ENCODE measurements at regions not wholly inside any gene's neighbourhood (a gene's known extent, or its start where the extent isn't known, plus 50 kb on each side); places are given as distances from the start of the nearest gene placed in this dataset.

DNA sequence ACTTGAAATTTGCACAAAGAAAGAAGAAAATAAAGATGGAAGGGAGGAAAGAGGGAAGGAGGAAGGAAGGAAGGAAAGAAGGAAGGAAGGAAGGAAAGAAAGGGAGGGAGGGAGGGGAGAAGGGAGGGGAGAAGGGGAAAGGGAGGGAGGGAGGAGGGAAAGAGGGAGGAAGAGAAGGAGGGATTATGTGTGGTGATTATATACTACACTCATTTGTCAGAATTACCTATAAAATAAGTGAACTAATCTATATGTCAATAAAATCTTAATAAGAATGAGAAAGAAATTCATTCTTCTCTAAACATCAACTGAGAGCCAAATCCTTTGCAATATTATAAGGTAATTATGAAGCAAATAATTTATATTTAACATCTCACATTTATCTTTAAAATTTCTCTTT is 77.9 kb upstream of the TFAP2D start:
- no peak for DNase-seq (ENCODE audit: low spot score)

DNA sequence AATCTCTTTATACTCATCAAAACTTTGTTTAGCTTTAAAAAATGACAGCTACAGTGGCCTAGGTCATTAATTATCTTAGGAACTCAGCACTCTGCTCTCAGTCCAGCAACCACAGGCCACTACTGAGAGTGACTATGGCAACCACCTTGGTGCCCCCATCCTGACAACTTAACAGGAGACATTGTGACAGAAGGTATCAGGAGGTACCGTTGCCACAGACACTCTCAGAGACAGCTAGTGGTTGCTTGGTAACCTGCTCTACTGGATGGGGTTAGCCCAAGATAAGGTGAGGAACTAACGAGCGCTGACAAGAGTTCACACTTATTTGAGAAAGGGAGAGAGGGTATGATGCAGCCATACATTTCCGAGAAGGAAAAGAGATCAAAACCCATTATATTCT is 76.1 kb upstream of the TFAP2D start:
- DNase-seq (ENCODE audit: low spot score), result no peak

DNA sequence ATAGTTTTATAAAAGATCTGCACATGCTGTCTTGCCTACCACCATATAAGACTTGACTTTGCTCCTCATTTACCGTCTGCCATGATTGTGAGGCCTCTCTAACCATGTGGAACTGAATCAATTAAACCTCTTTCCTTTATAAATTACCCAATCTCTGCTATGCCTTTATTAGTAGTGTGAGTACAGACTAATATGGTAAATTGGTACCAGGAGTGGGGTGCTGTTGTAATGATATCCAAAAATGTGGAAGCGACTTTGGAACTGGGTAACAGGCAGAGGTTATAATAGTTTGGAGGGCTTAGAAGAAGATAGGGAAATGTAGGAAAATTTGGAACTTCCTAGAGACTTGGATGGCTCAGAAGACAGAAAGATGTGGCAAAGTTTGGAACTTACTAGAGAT is 64.2 kb upstream of the TFAP2D start:
- no peak for DNase-seq (ENCODE audit: low spot score)

DNA sequence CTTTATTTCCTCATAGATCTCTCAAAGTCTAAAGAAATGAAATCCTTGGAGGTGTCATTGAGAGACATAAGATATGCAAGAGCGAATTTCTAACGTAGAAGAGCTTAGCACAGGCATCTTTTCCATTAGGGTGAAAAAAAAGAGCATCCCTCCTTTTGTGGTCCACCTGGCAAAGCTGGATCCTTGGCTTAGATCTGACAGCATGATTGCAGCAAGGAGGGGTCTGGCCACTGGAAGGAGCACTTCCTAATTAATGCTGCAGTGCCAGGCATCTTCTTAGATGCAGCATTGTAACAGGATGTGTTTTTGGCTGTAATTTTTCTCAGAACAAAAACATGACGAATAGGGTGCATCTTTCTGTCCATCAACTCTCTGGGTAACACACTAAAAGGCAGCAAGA is 60.1 kb upstream of the TFAP2D start:
- DNase-seq (ENCODE audit: low spot score), result no peak

DNA sequence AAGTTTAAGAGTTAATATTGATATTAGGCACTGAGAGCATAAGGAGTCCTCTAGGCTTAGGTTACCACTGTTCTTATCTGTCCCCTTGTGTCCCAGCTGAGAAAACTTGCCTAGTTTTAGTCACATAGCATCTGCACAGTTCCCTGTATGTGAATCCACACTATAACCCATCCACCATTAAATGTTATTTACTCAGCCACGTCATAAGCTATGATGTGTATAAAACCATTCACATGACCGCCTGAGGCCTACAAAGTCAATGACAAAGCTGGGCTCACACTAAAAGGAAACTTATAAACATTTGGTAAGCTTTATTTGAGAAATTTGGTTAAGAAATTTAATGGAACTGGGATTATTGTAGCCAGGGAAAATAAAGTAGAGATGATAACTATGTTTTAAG is 59.2 kb upstream of the TFAP2D start:
- no peak for DNase-seq (ENCODE audit: low spot score)

DNA sequence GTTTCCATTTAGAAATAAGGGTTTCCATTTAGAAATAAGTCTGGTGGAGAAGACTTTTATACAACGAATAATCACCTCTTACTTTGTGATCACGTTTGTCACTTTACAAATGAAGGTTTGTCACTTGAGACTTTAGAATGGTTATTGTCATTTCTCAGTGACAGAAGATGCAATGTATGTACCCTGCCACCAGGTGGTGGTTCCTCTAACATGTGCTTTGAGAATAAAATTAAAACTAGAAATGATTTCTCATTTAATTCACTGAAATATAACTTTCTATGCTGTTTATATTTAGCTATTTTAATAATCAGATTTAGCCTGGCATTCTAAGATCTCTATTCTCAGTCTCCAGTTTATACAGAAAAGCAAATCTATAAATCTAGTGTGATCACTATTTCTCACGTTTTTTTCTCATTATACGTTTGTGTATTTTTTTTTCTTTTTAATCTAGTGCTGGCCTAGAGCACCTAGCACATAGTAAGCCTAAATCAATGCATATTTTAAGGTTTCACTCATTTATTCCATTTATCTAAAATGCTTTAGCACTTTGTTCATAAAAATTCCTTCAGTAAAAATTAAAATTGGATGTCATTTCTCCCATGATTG is 57.4 kb upstream of the TFAP2D start:
- DNase-seq (ENCODE audit: low spot score), result peak; percentile 23

DNA sequence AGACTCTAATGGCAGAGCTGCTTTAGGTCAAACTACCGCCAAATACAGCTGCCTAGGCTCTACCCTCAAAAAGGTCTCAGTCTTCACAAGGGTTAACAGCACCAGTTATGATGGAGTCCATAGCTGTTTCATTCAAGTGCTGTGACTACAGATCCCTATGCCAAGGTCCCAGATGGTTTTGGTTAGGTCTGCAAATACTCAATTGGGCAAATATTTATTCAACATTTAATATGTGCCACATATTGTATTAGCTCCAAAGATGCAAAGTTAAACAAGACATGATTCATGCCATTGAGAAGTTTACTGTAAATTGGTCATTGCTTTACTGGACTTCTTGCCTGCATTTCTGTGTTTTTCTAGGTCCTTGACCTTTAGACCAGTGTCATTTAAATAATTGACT is 55.8 kb upstream of the TFAP2D start:
- no peak for DNase-seq (ENCODE audit: low spot score)

DNA sequence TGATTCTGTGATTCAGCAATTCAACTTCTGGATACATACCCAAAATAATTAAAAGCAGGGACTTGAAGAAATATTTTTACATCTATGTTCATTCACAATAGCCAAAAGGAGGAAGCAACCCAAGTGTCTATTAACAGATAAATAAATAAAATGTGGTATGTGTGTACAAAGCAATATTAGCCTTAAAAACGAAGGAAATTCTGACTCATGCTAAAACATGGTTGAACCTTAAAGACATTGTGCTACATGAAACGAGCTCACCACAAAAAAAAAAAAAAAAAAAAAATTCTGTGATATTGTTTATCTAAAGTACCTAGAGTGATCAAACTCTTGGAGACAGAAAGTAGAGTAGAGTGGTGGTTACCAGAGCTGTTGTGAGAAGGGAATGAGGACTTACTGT is 54.8 kb upstream of the TFAP2D start:
- DNase-seq (ENCODE audit: low spot score), result no peak

DNA sequence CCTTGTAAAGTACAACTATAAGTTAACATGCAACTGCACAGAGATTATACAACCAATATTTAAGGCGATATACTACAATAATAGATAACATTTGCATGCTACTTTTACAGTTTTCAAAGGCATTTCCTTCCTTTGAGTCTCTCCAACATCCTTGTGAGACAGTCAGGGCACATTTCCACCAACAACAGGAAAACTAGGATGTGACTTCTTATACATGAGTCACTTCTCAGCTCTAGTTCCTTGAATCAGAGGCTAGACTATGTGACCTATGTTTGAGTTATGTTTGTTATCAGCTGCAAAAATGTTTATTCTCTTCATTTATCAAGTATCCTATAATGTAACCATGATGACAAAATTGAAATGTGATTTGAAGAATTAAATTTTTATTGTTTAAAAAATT is 51.7 kb upstream of the TFAP2D start:
- no peak for DNase-seq (ENCODE audit: low spot score)

Measured in Ammon's horn (tissue), 1 donor.